GM21737 (cell line): ENCODE measurements at regions not wholly inside any gene's neighbourhood (a gene's known extent, or its start where the extent isn't known, plus 50 kb on each side); places are given as distances from the start of the nearest gene placed in this dataset.
"Not testable (repeated sequence)": the region's sequence is repeated elsewhere in the genome, so short reads cannot be mapped to it uniquely, and the experiment has no call there.

Experiments used
- ATAC-seq: cut with Tn5 transposase; IDR thresholded peaks from one replicate; pipeline ENCODE4 v1.9.1; 2021; ENCODE audit warnings: mild to moderate bottlenecking, moderate library complexity; ENCODE audit not compliant: unreplicated experiment

GRCh38 chr9:85344901-85345300 lies 396.9 kb downstream of the AGTPBP1 start:
- ATAC-seq, result no peak

DNA sequence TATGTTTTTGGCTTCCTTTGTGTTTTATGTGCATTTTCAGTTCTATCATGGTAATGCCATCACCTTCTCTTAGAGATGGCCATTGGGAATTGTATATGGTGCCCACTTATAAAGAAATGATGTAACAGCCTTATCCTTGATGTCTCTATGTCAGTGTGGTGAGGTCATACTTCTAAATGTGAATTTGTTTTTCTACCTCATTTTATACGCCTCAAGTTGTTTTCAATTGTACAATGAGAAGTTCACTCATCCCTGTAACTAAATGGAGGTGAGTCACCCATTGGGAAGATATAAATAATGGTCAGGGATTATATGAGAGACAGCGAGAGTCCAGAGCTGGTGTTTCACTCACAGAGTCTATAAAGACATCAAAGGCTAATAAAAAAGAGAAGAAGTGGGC lies 402.4 kb downstream of the AGTPBP1 start:
- ATAC-seq, result no peak

- no peak for ATAC-seq
Measured at GRCh38 chr9:85334228-85334627, 407.5 kb downstream of the AGTPBP1 start.

GRCh38 chr9:85332487-85332886 lies 409.3 kb downstream of the AGTPBP1 start:
- no peak for ATAC-seq

DNA sequence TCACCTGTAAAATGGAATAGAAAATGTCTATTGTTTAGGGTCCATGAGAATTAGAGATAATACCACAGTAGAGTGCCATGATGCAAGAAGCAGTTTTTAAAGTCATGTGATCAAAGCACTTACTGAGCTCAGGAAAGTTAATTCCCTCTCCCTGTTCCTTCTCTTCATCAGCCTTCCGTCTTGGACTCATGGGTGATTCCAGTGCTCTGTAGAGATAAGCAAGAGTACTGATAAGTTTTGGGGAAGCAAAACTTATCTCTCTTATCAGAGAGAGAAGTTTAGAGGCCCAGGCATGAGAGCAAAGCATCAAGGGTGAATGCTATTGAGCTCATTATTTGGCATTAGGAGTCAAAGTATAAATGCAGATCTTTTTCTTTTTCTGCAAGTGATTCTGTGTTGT lies 410.1 kb downstream of the AGTPBP1 start:
- ATAC-seq, result no peak

GRCh38 chr9:85322592-85322991 lies 419.2 kb downstream of the AGTPBP1 start:
- no peak for ATAC-seq

GRCh38 chr9:85321561-85321960 lies 420.2 kb downstream of the AGTPBP1 start:
- no peak for ATAC-seq

DNA sequence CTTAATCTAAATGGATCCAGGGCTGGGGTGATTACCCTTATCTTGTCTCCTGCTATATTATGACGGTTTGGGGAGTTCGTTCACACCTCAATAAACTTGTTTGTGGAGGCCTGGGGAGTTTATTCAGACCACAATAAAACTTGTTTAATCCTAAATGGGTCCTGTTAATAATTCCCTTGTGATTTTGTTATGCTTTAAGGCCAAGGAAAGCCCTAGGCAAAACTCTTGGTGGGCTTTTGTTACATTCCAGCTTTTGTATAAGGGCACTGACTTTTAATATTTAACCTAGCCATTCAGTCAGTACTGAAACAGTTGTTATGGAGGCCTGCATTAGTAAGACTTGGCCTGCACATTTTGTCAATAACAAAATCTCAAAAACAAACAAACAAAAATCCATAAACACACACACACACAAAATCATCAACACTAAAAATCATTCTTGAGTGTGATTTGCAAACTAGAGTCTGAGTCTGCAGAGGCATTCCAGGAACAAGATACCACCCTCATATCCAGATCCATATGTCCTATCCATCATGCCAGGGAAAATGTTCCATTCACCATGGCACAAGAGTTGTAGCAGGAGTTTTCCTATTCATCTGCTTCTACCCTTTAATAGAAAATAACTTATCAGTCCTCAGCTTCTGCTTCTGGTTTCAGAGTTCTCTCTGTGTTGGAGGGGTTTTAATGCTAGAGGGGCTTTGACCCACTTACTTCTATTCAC lies 421.7 kb downstream of the AGTPBP1 start:
- ATAC-seq, result no peak

GRCh38 chr9:85315535-85315934 lies 426.2 kb downstream of the AGTPBP1 start:
- not testable (repeated sequence) for ATAC-seq

- no peak for ATAC-seq
Measured at GRCh38 chr9:85310573-85310972, 431.2 kb downstream of the AGTPBP1 start.

- no peak for ATAC-seq
Measured at GRCh38 chr9:85303757-85304134, 438.0 kb downstream of the AGTPBP1 start.

GRCh38 chr9:85302938-85303756 lies 438.6 kb downstream of the AGTPBP1 start:
- no peak for ATAC-seq

DNA sequence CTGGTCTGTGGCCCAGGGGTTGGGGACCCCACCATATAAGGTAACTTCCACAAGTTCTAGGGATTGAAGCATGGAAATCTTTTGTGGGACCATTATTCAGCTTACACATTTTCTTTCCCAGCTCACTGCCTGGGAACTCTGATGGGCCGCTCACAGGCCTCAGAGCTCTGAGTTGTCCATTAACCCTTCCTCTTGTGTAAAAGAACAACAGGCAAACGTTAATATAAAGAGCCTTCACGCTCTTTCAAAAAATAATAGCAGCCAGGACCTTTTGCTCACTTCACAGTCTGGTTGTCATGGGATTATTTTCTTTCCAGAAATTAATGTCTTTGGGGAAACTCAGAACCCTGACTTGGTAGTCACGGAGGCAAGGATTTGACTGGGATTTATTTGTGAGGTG lies 443.3 kb downstream of the AGTPBP1 start:
- no peak for ATAC-seq

DNA sequence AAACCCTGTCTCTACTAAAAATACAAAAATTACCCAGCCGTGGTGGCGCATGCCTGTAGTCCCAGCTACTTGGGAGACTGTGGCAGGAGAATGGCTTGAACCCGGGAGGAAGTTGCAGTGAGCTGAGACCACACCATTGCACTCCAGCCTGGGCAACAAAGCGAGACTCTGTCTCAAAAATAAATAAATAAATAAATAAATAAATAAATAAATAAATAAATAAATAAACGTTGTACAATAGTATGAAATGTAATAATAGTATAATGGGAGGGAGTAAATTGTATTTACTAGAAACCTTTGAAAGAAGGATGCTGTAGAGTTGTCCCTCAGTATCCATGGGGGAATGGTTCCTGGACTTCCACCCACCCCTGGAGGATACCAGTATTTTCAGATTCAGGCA lies 446.5 kb downstream of the AGTPBP1 start:
- not testable (repeated sequence) for ATAC-seq

GRCh38 chr9:85292261-85292660 lies 449.5 kb downstream of the AGTPBP1 start:
- ATAC-seq, result no peak

DNA sequence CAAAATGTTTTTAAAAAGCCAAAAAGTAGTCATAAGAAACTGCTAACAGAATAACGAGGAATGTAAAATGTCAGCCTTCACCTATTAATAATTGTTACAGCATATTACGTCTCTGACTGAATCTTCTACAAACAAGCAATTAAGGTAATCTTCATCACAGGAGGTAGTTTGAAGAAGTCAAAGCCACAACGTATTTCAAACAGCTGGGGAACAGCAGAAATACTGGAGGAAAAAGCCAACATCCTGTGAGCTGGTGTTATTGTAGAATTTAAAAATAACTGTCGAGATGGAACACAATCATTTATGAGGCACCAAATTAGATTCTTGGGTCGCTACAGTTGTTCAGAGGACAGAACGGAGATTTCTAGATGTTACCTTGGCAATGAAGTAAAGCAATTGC lies 450.5 kb downstream of the AGTPBP1 start:
- no peak for ATAC-seq

DNA sequence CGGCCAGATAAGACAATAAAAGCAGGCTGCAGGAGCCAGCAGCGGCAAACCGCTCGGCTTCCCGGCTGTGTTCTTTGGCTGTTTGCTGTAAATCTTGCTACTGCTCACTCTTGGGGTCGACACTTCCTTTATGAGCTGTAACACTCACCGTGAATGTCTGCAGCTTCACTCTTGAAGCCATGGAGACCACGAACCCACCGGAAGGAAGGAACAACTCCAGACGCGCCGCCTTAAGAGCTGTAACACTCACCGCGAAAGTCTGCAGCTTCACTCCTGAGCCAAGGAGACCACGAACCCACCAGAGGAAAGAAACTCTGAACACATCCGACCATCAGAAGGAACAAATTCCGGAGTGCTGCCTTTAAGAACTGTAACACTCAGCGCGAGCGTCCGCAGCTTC lies 451.7 kb downstream of the AGTPBP1 start:
- no peak for ATAC-seq

GRCh38 chr9:85289142-85289541 lies 452.6 kb downstream of the AGTPBP1 start:
- ATAC-seq, result no peak

GRCh38 chr9:85283421-85283820 lies 458.3 kb downstream of the AGTPBP1 start:
- ATAC-seq, result no peak

- no peak for ATAC-seq
Measured at GRCh38 chr9:85278769-85279168, 463.0 kb downstream of the AGTPBP1 start.

DNA sequence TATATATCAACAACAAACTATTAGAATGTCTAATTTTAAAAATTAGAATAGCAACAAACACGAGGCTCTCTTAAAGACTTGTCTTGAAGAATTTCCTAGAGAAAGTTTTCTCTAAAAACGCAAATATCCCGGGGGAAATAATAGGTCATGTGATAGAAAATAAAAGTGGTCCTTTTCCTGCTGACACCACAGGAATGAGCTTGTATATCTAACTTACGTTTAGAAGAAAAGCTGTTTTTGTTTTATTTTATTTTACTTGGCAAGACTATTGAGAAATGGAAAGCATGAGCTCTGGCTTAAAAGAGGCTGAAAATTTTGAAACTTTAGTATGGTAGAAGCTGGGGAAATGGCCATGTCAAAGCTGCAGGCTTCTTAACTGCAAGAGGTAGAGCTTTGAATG lies 465.0 kb downstream of the AGTPBP1 start:
- no peak for ATAC-seq

- no peak for ATAC-seq
Measured at GRCh38 chr9:85269811-85270210, 471.9 kb downstream of the AGTPBP1 start.
